ENCODE measurements at regions not wholly inside any gene's neighbourhood (a gene's known extent, or its start where the extent isn't known, plus 50 kb on each side); places are given as distances from the start of the nearest gene placed in this dataset.

- TF ChIP-seq CTCF (IDR thresholded peaks at IDR 0.05), result no peak
- Histone ChIP-seq H3K9me3 (no peaks in the 10 kb centered on the region), H3K27ac (no peak overlapping the region), H3K36me3 (no peaks in the 10 kb centered on the region), H3K4me3 (no peak overlapping the region), H3K27me3 (replicated peaks; ENCODE audit: insufficient read depth) (no peaks in the 10 kb centered on the region), H3K4me1 (ENCODE audit: control insufficient read depth in 1 of 2, low read depth in 2 of 2) (no peaks in the 10 kb centered on the region)
- DNase-seq (ENCODE audit: low spot score) (no peak), ATAC-seq (ENCODE audit: insufficient number of reproducible peaks, low FRiP score, low read depth) (no peak)
Observed at GRCh38 chr3:106773795-106774194, 603.4 kb upstream of the CCDC54 start.

GRCh38 chr3:106783231-106783630 lies 594.0 kb upstream of the CCDC54 start:
- Histone ChIP-seq H3K4me1 (ENCODE audit: control insufficient read depth in 1 of 2, low read depth in 2 of 2) (no peaks in the 10 kb centered on the region), H3K36me3 (no peaks in the 10 kb centered on the region), H3K4me3 (no peak overlapping the region), H3K27ac (no peak overlapping the region), H3K27me3 (replicated peaks; ENCODE audit: insufficient read depth) (no peaks in the 10 kb centered on the region), H3K9me3 (no peaks in the 10 kb centered on the region)
- DNase-seq (ENCODE audit: low spot score) (no peak), ATAC-seq (ENCODE audit: insufficient number of reproducible peaks, low FRiP score, low read depth) (no peak)
- TF ChIP-seq CTCF (IDR thresholded peaks at IDR 0.05), result no peak

- TF ChIP-seq CTCF (IDR thresholded peaks at IDR 0.05), result no peak
- Histone ChIP-seq H3K4me1 (ENCODE audit: control insufficient read depth in 1 of 2, low read depth in 2 of 2) (no peaks in the 10 kb centered on the region), H3K27ac (no peak overlapping the region), H3K9me3 (no peaks in the 10 kb centered on the region), H3K36me3 (no peaks in the 10 kb centered on the region), H3K27me3 (replicated peaks; ENCODE audit: insufficient read depth) (no peaks in the 10 kb centered on the region), H3K4me3 (no peak overlapping the region)
- DNase-seq (ENCODE audit: low spot score) (no peak), ATAC-seq (ENCODE audit: insufficient number of reproducible peaks, low FRiP score, low read depth) (no peak)
Observed at GRCh38 chr3:106789276-106789675, 588.0 kb upstream of the CCDC54 start.

GRCh38 chr3:106792716-106793115 lies 584.5 kb upstream of the CCDC54 start:
- ATAC-seq (ENCODE audit: insufficient number of reproducible peaks, low FRiP score, low read depth), result no peak
- H3K36me3 ChIP-seq, result no peaks in the 10 kb centered on the region
- no peak for DNase-seq (ENCODE audit: low spot score)
- no peak for TF ChIP-seq CTCF (IDR thresholded peaks at IDR 0.05)
- H3K4me1 ChIP-seq (ENCODE audit: control insufficient read depth in 1 of 2, low read depth in 2 of 2), result no peaks in the 10 kb centered on the region
- no peak overlapping the region for H3K27ac ChIP-seq
- H3K9me3 ChIP-seq, result no peaks in the 10 kb centered on the region
- no peak overlapping the region for H3K4me3 ChIP-seq
- H3K27me3 ChIP-seq (replicated peaks; ENCODE audit: insufficient read depth), result no peaks in the 10 kb centered on the region

- H3K4me1 ChIP-seq (ENCODE audit: control insufficient read depth in 1 of 2, low read depth in 2 of 2), result no peaks in the 10 kb centered on the region
- H3K9me3 ChIP-seq, result no peaks in the 10 kb centered on the region
- H3K36me3 ChIP-seq, result no peaks in the 10 kb centered on the region
- H3K27me3 ChIP-seq (replicated peaks; ENCODE audit: insufficient read depth), result no peaks in the 10 kb centered on the region
- no peak overlapping the region for H3K27ac ChIP-seq
- no peak for DNase-seq (ENCODE audit: low spot score)
- no peak for ATAC-seq (ENCODE audit: insufficient number of reproducible peaks, low FRiP score, low read depth)
- H3K4me3 ChIP-seq, result no peak overlapping the region
- no peak for TF ChIP-seq CTCF (IDR thresholded peaks at IDR 0.05)
Observed at GRCh38 chr3:106794442-106794841, 582.8 kb upstream of the CCDC54 start.
